Testis (tissue), 2 donors: ENCODE measurements at regions not wholly inside any gene's neighbourhood (a gene's known extent, or its start where the extent isn't known, plus 50 kb on each side); places are given as distances from the start of the nearest gene placed in this dataset.

ENCODE experiments used
- DNase-seq: peaks from one replicate; pipeline ENCODE4 v3.0.0-alpha.2; 2019
- H3K27ac ChIP-seq, 2 donors: fragments of 200-600 bp; sonication (generic); one replicate each; pipeline ENCODE4 v1.5.1; 2019
- H3K27me3 ChIP-seq: fragments of 200-600 bp; sonication (generic); one replicate; pipeline ENCODE4 v1.5.1; 2019
- H3K36me3 ChIP-seq: fragments of 200-600 bp; sonication (generic); one replicate; pipeline ENCODE4 v1.5.1; 2017; ENCODE audit warnings: low read depth; ENCODE audit errors: missing control alignments
- H3K4me1 ChIP-seq: fragments of 200-600 bp; sonication (generic); one replicate; pipeline ENCODE4 v1.5.1; 2019
- H3K4me3 ChIP-seq, 2 donors: fragments of 200-600 bp; sonication (generic); one replicate each; pipeline ENCODE4 v1.5.1; 2017 to 2019
- H3K9me3 ChIP-seq: fragments of 200-600 bp; sonication (generic); one replicate; pipeline ENCODE4 v1.5.1; 2017
- POLR2A ChIP-seq: fragments of 450-650 bp; IDR thresholded peaks from one replicate; pipeline ENCODE4 v1.6.1; 2017; ENCODE audit warnings: antibody characterized with exemption, mild to moderate bottlenecking, moderate library complexity
- WGBS, 2 donors: methylation state at CpG; one replicate each; pipeline ENCODE4 v1.1.5; 2018; 5-methylcytosine and 5-hydroxymethylcytosine counted together
- intact Hi-C: fragments of 100-400 bp; cut with DNase I; formaldehyde crosslinking; loops from one replicate; pipeline ENCODE4 v1.15.1; 2023; ENCODE audit warnings: low total_unique reads
- TF ChIP-seq, protein P1 (sequence below), 3 experiments: fragments of 450-650 bp in 2 of 3; fragments of 200-600 bp in 1 of 3; sonication (generic) in 1 of 3; IDR thresholded peaks; one replicate each; pipeline ENCODE4 v1.5.1; 2016 to 2019; ENCODE audit warnings: antibody characterized with exemption in 3 of 3, mild to moderate bottlenecking in 2 of 3, moderate library complexity in 1 of 3

DNA sequence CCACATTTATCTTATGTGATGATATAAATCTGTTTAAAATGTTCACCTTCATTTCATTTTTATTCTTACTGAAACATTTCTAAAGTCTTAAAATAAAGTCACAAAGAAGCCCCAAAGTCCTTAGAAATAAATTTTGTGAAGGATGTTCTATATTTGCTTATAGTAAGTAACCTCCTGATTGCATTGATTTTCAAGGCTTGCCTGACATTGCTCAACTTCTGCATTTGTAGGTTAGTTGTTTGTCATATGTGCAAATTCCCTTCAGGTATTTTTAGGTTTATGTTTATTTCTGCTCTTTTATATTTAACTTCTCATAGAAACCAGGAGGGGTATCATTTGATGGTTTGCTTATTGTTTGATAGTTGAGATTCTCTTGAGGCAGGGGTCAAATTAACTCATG is 417.8 kb downstream of the ARL4A start:
- no peaks in the 10 kb centered on the region for H3K36me3 ChIP-seq
- no peaks in the 10 kb centered on the region for H3K4me1 ChIP-seq
- intact Hi-C loops = no loop called here
- H3K27me3 ChIP-seq = no peaks in the 10 kb centered on the region
- no peaks in the 10 kb centered on the region for H3K9me3 ChIP-seq
- no peak for DNase-seq
- TF ChIP-seq, protein P1, sequence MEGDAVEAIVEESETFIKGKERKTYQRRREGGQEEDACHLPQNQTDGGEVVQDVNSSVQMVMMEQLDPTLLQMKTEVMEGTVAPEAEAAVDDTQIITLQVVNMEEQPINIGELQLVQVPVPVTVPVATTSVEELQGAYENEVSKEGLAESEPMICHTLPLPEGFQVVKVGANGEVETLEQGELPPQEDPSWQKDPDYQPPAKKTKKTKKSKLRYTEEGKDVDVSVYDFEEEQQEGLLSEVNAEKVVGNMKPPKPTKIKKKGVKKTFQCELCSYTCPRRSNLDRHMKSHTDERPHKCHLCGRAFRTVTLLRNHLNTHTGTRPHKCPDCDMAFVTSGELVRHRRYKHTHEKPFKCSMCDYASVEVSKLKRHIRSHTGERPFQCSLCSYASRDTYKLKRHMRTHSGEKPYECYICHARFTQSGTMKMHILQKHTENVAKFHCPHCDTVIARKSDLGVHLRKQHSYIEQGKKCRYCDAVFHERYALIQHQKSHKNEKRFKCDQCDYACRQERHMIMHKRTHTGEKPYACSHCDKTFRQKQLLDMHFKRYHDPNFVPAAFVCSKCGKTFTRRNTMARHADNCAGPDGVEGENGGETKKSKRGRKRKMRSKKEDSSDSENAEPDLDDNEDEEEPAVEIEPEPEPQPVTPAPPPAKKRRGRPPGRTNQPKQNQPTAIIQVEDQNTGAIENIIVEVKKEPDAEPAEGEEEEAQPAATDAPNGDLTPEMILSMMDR (IDR thresholded peaks at IDR 0.05) = no peak
- TF ChIP-seq POLR2A = no peak
- H3K27ac ChIP-seq = no peak overlapping the region
- H3K4me3 ChIP-seq = no peak overlapping the region

DNA sequence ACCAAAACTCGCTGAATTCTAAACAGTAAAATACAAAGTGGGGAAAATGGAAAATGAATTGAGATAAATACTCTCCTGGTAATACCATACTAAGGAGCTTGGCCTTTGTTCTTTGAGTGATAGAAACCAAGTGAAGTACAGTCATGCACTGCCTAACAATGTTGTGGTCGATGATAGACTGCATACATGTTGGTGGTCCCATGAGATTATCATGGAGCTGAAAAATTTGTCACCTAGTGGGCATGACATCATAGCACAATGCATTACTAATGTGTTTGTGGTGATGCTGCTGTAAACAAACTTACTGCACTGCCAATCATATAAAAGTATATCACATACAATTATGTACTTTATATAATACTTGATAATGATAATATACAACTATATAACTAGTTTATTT is 419.1 kb downstream of the ARL4A start:
- WGBS, 2 donors = 94 to 98% methylated on average over 2 of the region's 2 CpGs

DNA sequence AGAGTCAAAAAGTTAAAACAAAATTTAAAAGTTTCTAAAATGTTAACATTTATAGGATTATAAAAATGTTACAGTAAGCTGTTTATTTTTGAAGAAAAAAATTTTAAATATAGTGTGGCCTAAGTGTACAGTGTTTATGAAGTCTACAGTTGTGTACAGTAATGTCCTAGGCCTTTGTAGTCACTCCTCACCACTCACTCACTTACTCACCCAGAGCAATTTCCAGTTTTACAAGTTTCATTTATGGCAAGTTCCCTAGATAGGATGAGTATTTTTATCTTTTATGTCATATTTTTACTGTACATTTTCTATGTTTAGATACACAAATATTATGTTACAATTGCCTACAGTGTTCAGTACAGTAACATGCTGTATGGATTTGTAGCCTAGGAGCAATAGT is 419.9 kb downstream of the ARL4A start:
- no peaks in the 10 kb centered on the region for H3K27me3 ChIP-seq
- TF ChIP-seq, protein P1 (IDR thresholded peaks at IDR 0.05) = no peak
- no peak for TF ChIP-seq POLR2A
- DNase-seq = no peak
- H3K9me3 ChIP-seq = no peaks in the 10 kb centered on the region
- intact Hi-C loops = no loop called here
- no peaks in the 10 kb centered on the region for H3K36me3 ChIP-seq
- no peak overlapping the region for H3K27ac ChIP-seq
- H3K4me3 ChIP-seq = no peak overlapping the region
- no peaks in the 10 kb centered on the region for H3K4me1 ChIP-seq

More for the DNA sequence above, 419.1 kb downstream of the ARL4A start:
- DNase-seq = no peak
- TF ChIP-seq, protein P1 (IDR thresholded peaks at IDR 0.05) = no peak
- no peak for TF ChIP-seq POLR2A
- H3K4me3 ChIP-seq = no peak overlapping the region
- intact Hi-C loops = no loop called here
- no peaks in the 10 kb centered on the region for H3K9me3 ChIP-seq
- no peak overlapping the region for H3K27ac ChIP-seq
- no peaks in the 10 kb centered on the region for H3K36me3 ChIP-seq
- no peaks in the 10 kb centered on the region for H3K27me3 ChIP-seq
- no peaks in the 10 kb centered on the region for H3K4me1 ChIP-seq

DNA sequence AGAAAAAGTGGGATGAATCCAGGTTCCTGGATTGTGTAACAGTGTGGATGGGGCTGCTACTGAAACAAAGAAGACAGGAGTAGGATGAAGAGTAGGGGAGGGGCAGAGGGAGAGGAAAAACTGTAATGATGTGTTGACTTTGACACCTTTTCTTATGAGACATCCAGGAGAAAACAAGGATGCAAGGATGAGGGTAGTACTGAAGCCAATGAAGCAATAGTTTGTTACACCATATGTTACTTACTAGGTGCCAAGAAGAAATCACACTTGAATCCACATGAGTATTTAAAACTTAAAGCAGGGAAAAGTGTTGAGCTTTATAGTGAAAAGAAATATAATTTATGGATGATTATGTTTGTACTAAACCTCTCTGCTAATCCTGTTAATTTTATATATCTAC is 420.6 kb downstream of the ARL4A start:
- no peaks in the 10 kb centered on the region for H3K27me3 ChIP-seq
- H3K4me1 ChIP-seq = no peaks in the 10 kb centered on the region
- intact Hi-C loops = no loop called here
- no peaks in the 10 kb centered on the region for H3K36me3 ChIP-seq
- no peak for TF ChIP-seq POLR2A
- TF ChIP-seq, protein P1 (IDR thresholded peaks at IDR 0.05) = no peak
- H3K4me3 ChIP-seq = no peak overlapping the region
- H3K9me3 ChIP-seq = no peaks in the 10 kb centered on the region
- DNase-seq = no peak
- H3K27ac ChIP-seq = no peak overlapping the region

DNA sequence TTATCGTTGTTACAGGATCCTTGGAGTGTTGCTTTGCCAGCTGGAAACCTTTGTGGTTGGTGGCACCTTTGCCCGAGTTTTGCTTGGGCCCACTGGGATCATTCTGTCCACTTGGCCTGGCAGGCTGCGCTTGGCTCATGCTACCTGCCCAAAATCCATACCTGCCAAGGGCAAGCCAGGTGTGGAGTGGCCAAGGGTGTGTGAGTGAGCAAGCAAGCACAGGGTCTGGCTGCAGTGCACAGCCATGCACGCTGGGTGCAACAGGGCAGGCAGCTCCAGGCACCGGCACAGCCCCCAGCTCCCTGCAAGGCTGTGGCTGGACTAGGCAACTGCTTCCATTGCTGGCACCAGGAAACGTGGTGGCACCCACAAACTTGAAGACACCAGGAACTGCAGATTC is 421.8 kb downstream of the ARL4A start:
- no peaks in the 10 kb centered on the region for H3K36me3 ChIP-seq
- intact Hi-C loops = no loop called here
- no peak for DNase-seq
- no peaks in the 10 kb centered on the region for H3K4me1 ChIP-seq
- H3K27ac ChIP-seq = no peak overlapping the region
- H3K27me3 ChIP-seq = no peaks in the 10 kb centered on the region
- H3K9me3 ChIP-seq = no peaks in the 10 kb centered on the region
- WGBS, 2 donors = 90 to 94% methylated on average over 5 of the region's 6 CpGs
- no peak for TF ChIP-seq POLR2A
- TF ChIP-seq, protein P1 (IDR thresholded peaks at IDR 0.05) = no peak
- H3K4me3 ChIP-seq = no peak overlapping the region
